Keratinocyte (primary cell): ENCODE measurements at regions not wholly inside any gene's neighbourhood (a gene's known extent, or its start where the extent isn't known, plus 50 kb on each side); places are given as distances from the start of the nearest gene placed in this dataset.

Experiments used
- DNase-seq: peaks from one replicate; pipeline ENCODE4 v3.0.0-alpha.2; 2011; ENCODE audit warnings: low read depth, missing footprints, low spot score
- FAIRE-seq: peaks from 2 replicates; lab custom pipeline; 2011; peaks lifted over from hg19 to GRCh38; lab: Jason Lieb, UNC
- H2AFZ ChIP-seq: 2 replicates; pipeline ENCODE4 v1.6.0; 2012; ENCODE audit warnings: low read length, control low read depth, inconsistent platforms; ENCODE audit not compliant: control insufficient read depth
- H3K27ac ChIP-seq: 2 replicates; pipeline ENCODE4 v1.5.1; 2011; ENCODE audit warnings: low read length; ENCODE audit not compliant: control insufficient read depth, insufficient read depth
- H3K27me3 ChIP-seq: 3 replicates; pipeline ENCODE4 v1.6.0; 2011; ENCODE audit warnings: low read length; ENCODE audit not compliant: control insufficient read depth, insufficient read depth; ENCODE audit errors: extremely low read depth
- H3K36me3 ChIP-seq, 2 experiments: 2 replicates in 1 of 2; 3 replicates in 1 of 2; pipeline ENCODE4 v1.5.1; 2011; ENCODE audit warnings: low read length in 2 of 2, mild to moderate bottlenecking in 1 of 2; ENCODE audit not compliant: control insufficient read depth in 2 of 2, insufficient read depth in 2 of 2; ENCODE audit errors: extremely low read depth in 1 of 2
- H3K4me1 ChIP-seq: 3 replicates; pipeline ENCODE4 v1.5.1; 2011; ENCODE audit warnings: low read length; ENCODE audit not compliant: control insufficient read depth, insufficient read depth; ENCODE audit errors: extremely low read depth
- H3K4me2 ChIP-seq: 3 replicates; pipeline ENCODE4 v1.6.0; 2011; ENCODE audit warnings: low read depth, low read length; ENCODE audit not compliant: control insufficient read depth, insufficient read depth; ENCODE audit errors: extremely low read depth
- H3K4me3 ChIP-seq, 3 experiments: fragments of 200-600 bp in 1 of 3; sonication (generic) in 1 of 3; 2 replicates in 2 of 3; 3 replicates in 1 of 3; pipeline ENCODE4 v1.5.1; 2011 to 2016; ENCODE audit warnings: low read length in 3 of 3, mild to moderate bottlenecking in 3 of 3, control low read depth in 2 of 3, inconsistent platforms in 1 of 3, low read depth in 1 of 3, mixed read lengths in 1 of 3, mixed run types in 1 of 3, moderate library complexity in 1 of 3; ENCODE audit not compliant: control insufficient read depth in 2 of 3, insufficient read depth in 2 of 3; ENCODE audit errors: extremely low read depth in 1 of 3
- H3K79me2 ChIP-seq: 2 replicates; pipeline ENCODE4 v1.6.0; 2012; ENCODE audit warnings: low read length; ENCODE audit not compliant: control insufficient read depth, insufficient read depth
- H3K9ac ChIP-seq: 3 replicates; pipeline ENCODE4 v1.6.0; 2011; ENCODE audit warnings: low read length; ENCODE audit not compliant: control insufficient read depth, insufficient read depth; ENCODE audit errors: extremely low read depth
- H3K9me1 ChIP-seq: 3 replicates; pipeline ENCODE4 v1.6.0; 2011; ENCODE audit warnings: low read length; ENCODE audit not compliant: control insufficient read depth, insufficient read depth; ENCODE audit errors: extremely low read depth
- H3K9me3 ChIP-seq: 2 replicates; pipeline ENCODE4 v1.5.1; 2012; ENCODE audit warnings: low read depth, low read length; ENCODE audit not compliant: control insufficient read depth
- H4K20me1 ChIP-seq: 3 replicates; pipeline ENCODE4 v1.6.0; 2011; ENCODE audit warnings: low read length; ENCODE audit not compliant: control insufficient read depth, insufficient read depth; ENCODE audit errors: extremely low read depth
- CTCF ChIP-seq, 3 experiments: IDR thresholded peaks in 1 of 3; conservative IDR thresholded peaks in 1 of 3; optimal IDR thresholded peaks in 1 of 3; 2 replicates in 2 of 3; 3 replicates in 1 of 3; pipeline versions ENCODE3 to v1.5.1; 2011; ENCODE audit warnings: low read length in 3 of 3, mild to moderate bottlenecking in 3 of 3, moderate library complexity in 2 of 3, control low read depth in 1 of 3, inconsistent platforms in 1 of 3; ENCODE audit not compliant: insufficient read depth in 2 of 3; ENCODE audit errors: extremely low read depth in 1 of 3
- EZH2 ChIP-seq: IDR thresholded peaks from one replicate; pipeline ENCODE4 v1.6.1; 2012; ENCODE audit warnings: inconsistent platforms, mild to moderate bottlenecking, low read length, moderate library complexity
- dilution Hi-C: fragments of 300-500 bp; cut with MboI; formaldehyde crosslinking; loops from one replicate; pipeline ENCODE4 v1.7.0; 2020; ENCODE audit warnings: low sequenced_read_pairs; ENCODE audit not compliant: extremely low pct_ligation_motif_present

- dilution Hi-C loops, result no loop called here
- FAIRE-seq (no peak), DNase-seq (no peak)
- H3K9ac ChIP-seq, result no peak overlapping the region
- H3K9me3 ChIP-seq, result no peaks in the 10 kb centered on the region
- H3K4me1 ChIP-seq, result no peaks in the 10 kb centered on the region
- no peaks in the 10 kb centered on the region for H3K27me3 ChIP-seq
- no peaks in the 10 kb centered on the region for H3K9me1 ChIP-seq
- no peaks in the 10 kb centered on the region for H3K79me2 ChIP-seq
- H4K20me1 ChIP-seq, result no peaks in the 10 kb centered on the region
- H2AFZ ChIP-seq, result no peak overlapping the region
- H3K36me3 ChIP-seq, result no peaks in the 10 kb centered on the region
- TF ChIP-seq EZH2 (no peak), CTCF (optimal IDR thresholded peaks at IDR 0.05 in 1 of 3, IDR thresholded peaks at IDR 0.05 in 1 of 3, conservative IDR thresholded peaks at IDR 0.05 in 1 of 3; ENCODE audit: extremely low read depth in 1 of 3, insufficient read depth in 2 of 3, low read length in 3 of 3) (no peak)
- no peak overlapping the region for H3K4me3 ChIP-seq
- H3K27ac ChIP-seq, result no peak overlapping the region
- H3K4me2 ChIP-seq, result no peak overlapping the region
Observed at GRCh38 chr4:126058596-126058995, 743.8 kb downstream of the FAT4 start.

- no peaks in the 10 kb centered on the region for H3K27me3 ChIP-seq
- H3K9me1 ChIP-seq, result no peaks in the 10 kb centered on the region
- no peak overlapping the region for H3K4me2 ChIP-seq
- H3K79me2 ChIP-seq, result no peaks in the 10 kb centered on the region
- no peak overlapping the region for H3K27ac ChIP-seq
- no peaks in the 10 kb centered on the region for H3K4me1 ChIP-seq
- no peaks in the 10 kb centered on the region for H3K36me3 ChIP-seq
- TF ChIP-seq CTCF (optimal IDR thresholded peaks at IDR 0.05 in 1 of 3, IDR thresholded peaks at IDR 0.05 in 1 of 3, conservative IDR thresholded peaks at IDR 0.05 in 1 of 3; ENCODE audit: extremely low read depth in 1 of 3, insufficient read depth in 2 of 3, low read length in 3 of 3) (no peak), EZH2 (no peak)
- dilution Hi-C loops, result no loop called here
- H2AFZ ChIP-seq, result no peak overlapping the region
- H4K20me1 ChIP-seq, result no peaks in the 10 kb centered on the region
- no peak for DNase-seq
- no peak for FAIRE-seq
- no peaks in the 10 kb centered on the region for H3K9me3 ChIP-seq
- no peak overlapping the region for H3K9ac ChIP-seq
- no peak overlapping the region for H3K4me3 ChIP-seq
Observed at GRCh38 chr4:126061655-126062054, 746.9 kb downstream of the FAT4 start.
